GM18502 (cell line): ENCODE measurements at regions not wholly inside any gene's neighbourhood (a gene's known extent, or its start where the extent isn't known, plus 50 kb on each side); places are given as distances from the start of the nearest gene placed in this dataset.

Experiments used
- ATAC-seq: cut with Tn5 transposase; IDR thresholded peaks from one replicate; pipeline ENCODE4 v1.9.1; 2021; ENCODE audit warnings: mild to moderate bottlenecking; ENCODE audit not compliant: unreplicated experiment, poor library complexity

- no peak for ATAC-seq
Measured at GRCh38 chr10:4512671-4513240, 313.3 kb upstream of the AKR1E2 start.

- no peak for ATAC-seq
Measured at GRCh38 chr10:4512196-4512595, 313.8 kb upstream of the AKR1E2 start.

- no peak for ATAC-seq
Measured at GRCh38 chr10:4511509-4511908, 314.5 kb upstream of the AKR1E2 start.

- no peak for ATAC-seq
Measured at GRCh38 chr10:4509405-4509804, 316.6 kb upstream of the AKR1E2 start.

GRCh38 chr10:4506095-4506494, 319.9 kb upstream of the AKR1E2 start:
- ATAC-seq = no peak

- no peak for ATAC-seq
Measured at GRCh38 chr10:4504550-4504949, 321.5 kb upstream of the AKR1E2 start.

- ATAC-seq = no peak
Measured at GRCh38 chr10:4503076-4503475, 322.9 kb upstream of the AKR1E2 start.

GRCh38 chr10:4501306-4501705, 324.7 kb upstream of the AKR1E2 start:
- ATAC-seq = no peak

GRCh38 chr10:4498711-4499251, 327.2 kb upstream of the AKR1E2 start:
- no peak for ATAC-seq

- no peak for ATAC-seq
Measured at GRCh38 chr10:4494551-4494950, 331.5 kb upstream of the AKR1E2 start.

- ATAC-seq = no peak
Measured at GRCh38 chr10:4492202-4492601, 333.8 kb upstream of the AKR1E2 start.

GRCh38 chr10:4488904-4489303, 337.1 kb upstream of the AKR1E2 start:
- no peak for ATAC-seq

GRCh38 chr10:4485636-4486035, 340.4 kb upstream of the AKR1E2 start:
- no peak for ATAC-seq

GRCh38 chr10:4483811-4484210, 342.2 kb upstream of the AKR1E2 start:
- ATAC-seq = no peak

GRCh38 chr10:4482659-4483058, 343.3 kb upstream of the AKR1E2 start:
- ATAC-seq = no peak

GRCh38 chr10:4481192-4481591, 344.8 kb upstream of the AKR1E2 start:
- no peak for ATAC-seq

- no peak for ATAC-seq
Measured at GRCh38 chr10:4479342-4479741, 346.7 kb upstream of the AKR1E2 start.

- no peak for ATAC-seq
Measured at GRCh38 chr10:4477664-4478063, 348.3 kb upstream of the AKR1E2 start.

GRCh38 chr10:4475827-4476490, 350.0 kb upstream of the AKR1E2 start:
- no peak for ATAC-seq

GRCh38 chr10:4474829-4475228, 351.2 kb upstream of the AKR1E2 start:
- no peak for ATAC-seq

- no peak for ATAC-seq
Measured at GRCh38 chr10:4473977-4474376, 352.0 kb upstream of the AKR1E2 start.
